GM23338 (cell line): ENCODE measurements at regions not wholly inside any gene's neighbourhood (a gene's known extent, or its start where the extent isn't known, plus 50 kb on each side); places are given as distances from the start of the nearest gene placed in this dataset.

Experiments used
- CREB1 ChIP-seq: fragments of 250-450 bp; sonication (Bioruptor Pico); IDR thresholded peaks from 2 replicates; pipeline ENCODE4 v1.5.0; 2020; ENCODE audit warnings: low read depth, mild to moderate bottlenecking, moderate library complexity
- CTCF ChIP-seq, 2 experiments: fragments of 200-600 bp in 1 of 2; sonication (generic) in 1 of 2; conservative IDR thresholded peaks; 2 replicates each; pipeline versions ENCODE4 v1.5.1 to v1.6.1; 2016 to 2017; ENCODE audit warnings: antibody characterized with exemption in 2 of 2, low read depth in 2 of 2, mild to moderate bottlenecking in 2 of 2, moderate library complexity in 1 of 2
- EZH2 ChIP-seq: fragments of 200-600 bp; sonication (generic); IDR thresholded peaks from one replicate; pipeline ENCODE4 v1.8.0; 2017; ENCODE audit warnings: antibody characterized with exemption, mild to moderate bottlenecking, low read depth; ENCODE audit not compliant: unreplicated experiment
- EZH2phosphoT487 ChIP-seq: fragments of 200-600 bp; sonication (generic); IDR thresholded peaks from one replicate; pipeline ENCODE4 v1.8.1; 2018; ENCODE audit warnings: antibody characterized with exemption; ENCODE audit not compliant: unreplicated experiment
- JUNB ChIP-seq: IDR thresholded peaks from one replicate; pipeline ENCODE4 v1.6.1; 2016; ENCODE audit warnings: antibody characterized with exemption; ENCODE audit not compliant: unreplicated experiment
- POLR2AphosphoS5 ChIP-seq: IDR thresholded peaks from 2 replicates; pipeline ENCODE4 v1.6.1; 2016; ENCODE audit warnings: antibody characterized with exemption, low read depth
- REST ChIP-seq: IDR thresholded peaks from one replicate; pipeline ENCODE4 v1.6.1; 2018; ENCODE audit warnings: antibody characterized with exemption; ENCODE audit not compliant: unreplicated experiment
- ZNF331 ChIP-seq: fragments of 250-450 bp; sonication (Bioruptor Pico); IDR thresholded peaks from 2 replicates; pipeline ENCODE4 v1.5.0; 2020; ENCODE audit warnings: low read depth, mild to moderate bottlenecking, moderate library complexity

DNA sequence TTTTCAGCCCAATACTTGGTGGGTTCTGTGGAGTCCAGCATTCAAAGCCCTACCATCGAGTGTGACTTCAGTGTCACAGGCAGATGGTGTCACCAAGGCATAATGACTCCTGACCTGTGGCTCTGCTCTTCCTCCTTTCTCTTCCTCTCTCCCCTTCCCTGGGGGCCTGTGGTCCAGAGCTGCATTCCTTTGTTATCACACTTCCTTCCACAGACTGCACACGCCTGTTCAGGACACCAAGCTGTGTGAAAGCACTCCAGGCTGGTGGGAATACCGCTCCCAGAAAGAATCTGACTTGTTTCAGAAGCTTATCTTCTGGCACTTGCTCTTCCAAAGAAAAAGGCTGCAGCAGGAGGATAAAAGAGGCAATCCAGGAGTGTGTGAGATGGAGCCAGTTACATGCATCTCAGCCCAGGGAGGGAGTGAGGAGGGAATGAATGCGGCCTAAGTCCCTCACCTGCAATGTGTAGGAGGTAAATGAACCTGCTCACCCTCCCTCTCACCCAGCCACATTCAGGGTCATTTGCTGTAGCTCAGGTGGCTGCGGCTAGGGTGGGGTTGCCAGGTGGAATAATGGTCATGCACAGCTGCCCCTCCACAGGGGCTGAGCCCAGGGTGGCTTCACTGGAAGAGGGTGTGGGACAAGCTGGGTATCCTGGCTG, 79.3 kb downstream of the ADAMTS15 start:
- TF ChIP-seq CTCF (conservative IDR thresholded peaks at IDR 0.05; ENCODE audit: low read depth in 2 of 2) (no peak), EZH2phosphoT487 (no peak), EZH2 (no peak), JUNB (no peak), CREB1 (CRISPR knock-in tag) (no peak), POLR2AphosphoS5 (no peak), ZNF331 (CRISPR knock-in tag) (no peak), REST (no peak)
